ENCODE measurements at regions not wholly inside any gene's neighbourhood (a gene's known extent, or its start where the extent isn't known, plus 50 kb on each side); places are given as distances from the start of the nearest gene placed in this dataset.

DNA sequence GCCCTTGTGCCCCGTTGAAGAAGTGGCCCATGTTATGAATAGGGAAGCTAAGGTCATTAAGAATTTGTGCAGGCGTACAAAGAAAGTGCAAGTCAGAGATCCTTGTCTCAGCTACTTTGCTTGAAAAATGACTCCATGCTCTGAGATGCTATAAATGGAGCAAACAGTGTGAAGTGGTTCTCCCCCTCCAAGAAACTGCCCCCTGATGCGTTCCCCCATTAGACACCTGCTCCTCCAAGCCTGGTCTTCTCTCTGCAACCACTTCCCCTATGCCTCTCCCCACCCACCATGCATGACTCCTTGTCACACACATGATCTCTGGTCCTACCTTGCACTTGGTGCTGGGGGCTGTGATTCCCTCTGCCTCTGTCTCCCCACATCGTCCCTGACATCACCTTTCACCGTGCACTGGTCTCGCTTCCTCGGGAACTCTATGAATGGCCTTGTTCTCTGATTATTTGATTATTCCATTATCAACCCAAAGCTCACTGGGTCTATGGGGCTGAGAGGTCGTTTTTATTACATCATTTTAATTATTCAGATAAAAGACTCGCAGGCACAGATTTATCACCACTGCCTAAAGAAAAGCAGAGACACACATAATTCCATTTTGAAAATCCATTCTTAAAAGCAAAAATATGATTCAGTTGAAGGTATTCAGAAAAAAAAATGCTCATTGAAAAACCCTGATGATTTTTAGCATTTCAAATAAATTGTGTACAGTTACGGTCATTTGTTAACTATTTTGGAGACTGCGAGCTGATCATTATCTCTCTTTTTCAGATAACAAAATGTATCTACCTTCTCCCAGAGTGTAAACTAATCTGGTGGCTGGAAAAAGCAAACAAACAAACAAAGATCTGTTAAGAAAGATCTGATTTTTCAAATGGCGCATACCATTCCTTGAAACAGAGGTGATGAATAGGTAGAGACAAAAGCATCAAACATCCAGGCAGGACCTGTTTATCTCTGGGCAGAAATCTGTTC lies 294.9 kb downstream of the SOX11 start:
- no peak for TF ChIP-seq ZBTB33 (IDR thresholded peaks at IDR 0.05; ENCODE audit: borderline replicate concordance, low read depth)
- TF ChIP-seq RCOR1 (IDR thresholded peaks at IDR 0.05; ENCODE audit: low read length) = peak; percentile 88
- peak in 1 of 2 experiments; percentile 84; a peak in 2 of 4 replicates for TF ChIP-seq EP300 (IDR thresholded peaks at IDR 0.05; ENCODE audit: borderline replicate concordance in 1 of 2, low read depth in 1 of 2, low read length in 1 of 2)
- TF ChIP-seq NRF1 (IDR thresholded peaks at IDR 0.05; ENCODE audit: low read depth, low read length) = no peak
- peak; percentile 22; the same call in 1 of the 2 replicates for TF ChIP-seq RAD21 (IDR thresholded peaks at IDR 0.05; ENCODE audit: low read length)
- TF ChIP-seq TCF12 (IDR thresholded peaks at IDR 0.05) = peak; percentile 16; the same call in 1 of the 2 replicates
- TF ChIP-seq MXI1 (IDR thresholded peaks at IDR 0.05; ENCODE audit: low read depth, low read length) = no peak
- TF ChIP-seq, protein P1, sequence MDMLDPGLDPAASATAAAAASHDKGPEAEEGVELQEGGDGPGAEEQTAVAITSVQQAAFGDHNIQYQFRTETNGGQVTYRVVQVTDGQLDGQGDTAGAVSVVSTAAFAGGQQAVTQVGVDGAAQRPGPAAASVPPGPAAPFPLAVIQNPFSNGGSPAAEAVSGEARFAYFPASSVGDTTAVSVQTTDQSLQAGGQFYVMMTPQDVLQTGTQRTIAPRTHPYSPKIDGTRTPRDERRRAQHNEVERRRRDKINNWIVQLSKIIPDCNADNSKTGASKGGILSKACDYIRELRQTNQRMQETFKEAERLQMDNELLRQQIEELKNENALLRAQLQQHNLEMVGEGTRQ (IDR thresholded peaks at IDR 0.05; ENCODE audit: borderline replicate concordance, low read depth, low read length) = no peak
- TF ChIP-seq CHD2 (IDR thresholded peaks at IDR 0.05; ENCODE audit: low read length, partially characterized antibody) = peak; percentile 12
- TF ChIP-seq, protein P2, sequence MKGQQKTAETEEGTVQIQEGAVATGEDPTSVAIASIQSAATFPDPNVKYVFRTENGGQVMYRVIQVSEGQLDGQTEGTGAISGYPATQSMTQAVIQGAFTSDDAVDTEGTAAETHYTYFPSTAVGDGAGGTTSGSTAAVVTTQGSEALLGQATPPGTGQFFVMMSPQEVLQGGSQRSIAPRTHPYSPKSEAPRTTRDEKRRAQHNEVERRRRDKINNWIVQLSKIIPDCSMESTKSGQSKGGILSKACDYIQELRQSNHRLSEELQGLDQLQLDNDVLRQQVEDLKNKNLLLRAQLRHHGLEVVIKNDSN (IDR thresholded peaks at IDR 0.05; ENCODE audit: borderline replicate concordance, low read depth) = no peak
- TF ChIP-seq ELF1 (IDR thresholded peaks at IDR 0.05) = no peak
- TF ChIP-seq YY1 (IDR thresholded peaks at IDR 0.05; ENCODE audit: low read depth) = no peak
- Histone ChIP-seq H4K20me1 (ENCODE audit: insufficient read depth) (no peaks in the 10 kb centered on the region), H3K4me2 (no peak overlapping the region), H3K36me3 (replicated peaks in 1 of 2; ENCODE audit: control insufficient read depth in 1 of 2, insufficient read depth in 2 of 2, low read length in 1 of 2) (no peaks in the 10 kb centered on the region), H3K27ac (ENCODE audit: low read depth in 2 of 2, low read length in 1 of 2) (no peak overlapping the region), H3K79me2 (ENCODE audit: insufficient read depth) (no peaks in the 10 kb centered on the region), H3K4me1 (ENCODE audit: control insufficient read depth in 1 of 2, insufficient read depth in 2 of 2, low read depth in 1 of 2, low read length in 1 of 2) (peaks cover 0 to 29% of the 10 kb centered on the region in 2 experiments; a peak in 2 of 4 replicates), H3K9ac (no peak overlapping the region), H3K4me3 (ENCODE audit: low read depth in 2 of 2, low read length in 1 of 2) (no peak overlapping the region), H2AFZ (ENCODE audit: low read depth) (no peak overlapping the region), H3K9me3 (no peaks in the 10 kb centered on the region; the same call in 1 of the 2 replicates), H3F3A (replicated peaks; ENCODE audit: insufficient read depth) (no peaks in the 10 kb centered on the region), H3K27me3 (ENCODE audit: insufficient read depth) (no peaks in the 10 kb centered on the region), H3K9me2 (no peaks in the 10 kb centered on the region)
- CTCF ChIA-PET = no interaction called here
- DNase-seq = peak; percentile 59
- 42% methylated on average over 12 of the region's 12 CpGs for WGBS (ENCODE audit: low lambda C conversion rate)
- POLR2A ChIA-PET = interaction anchor here (0.7 kb wide), 1 partner anchor 304 kb away, joined by 3 read pairs; no protein-coding TSS in a partner anchor

GRCh38 chr2:5988120-5988519 lies 295.9 kb downstream of the SOX11 start:
- Histone ChIP-seq H2AFZ (ENCODE audit: low read depth) (no peak overlapping the region), H3K9ac (no peak overlapping the region), H3K27ac (ENCODE audit: low read depth in 2 of 2, low read length in 1 of 2) (no peak overlapping the region), H3F3A (replicated peaks; ENCODE audit: insufficient read depth) (no peaks in the 10 kb centered on the region), H3K27me3 (ENCODE audit: insufficient read depth) (no peaks in the 10 kb centered on the region), H3K36me3 (replicated peaks in 1 of 2; ENCODE audit: control insufficient read depth in 1 of 2, insufficient read depth in 2 of 2, low read length in 1 of 2) (no peaks in the 10 kb centered on the region), H4K20me1 (ENCODE audit: insufficient read depth) (no peaks in the 10 kb centered on the region), H3K79me2 (ENCODE audit: insufficient read depth) (no peaks in the 10 kb centered on the region), H3K9me3 (no peaks in the 10 kb centered on the region; the same call in 1 of the 2 replicates), H3K4me3 (ENCODE audit: low read depth in 2 of 2, low read length in 1 of 2) (no peak overlapping the region), H3K4me2 (no peak overlapping the region), H3K9me2 (no peaks in the 10 kb centered on the region), H3K4me1 (ENCODE audit: control insufficient read depth in 1 of 2, insufficient read depth in 2 of 2, low read depth in 1 of 2, low read length in 1 of 2) (peaks cover 0 to 25% of the 10 kb centered on the region in 2 experiments; a peak in 2 of 4 replicates)
- POLR2A ChIA-PET = no interaction called here
- no peak for DNase-seq
- CTCF ChIA-PET = no interaction called here
- TF ChIP-seq YY1 (IDR thresholded peaks at IDR 0.05; ENCODE audit: low read depth) (no peak), CTCF (IDR thresholded peaks at IDR 0.05) (no peak), GABPA (IDR thresholded peaks at IDR 0.05; ENCODE audit: low read depth) (no peak), FOXM1 (IDR thresholded peaks at IDR 0.05; ENCODE audit: low read depth) (no peak)
- TF ChIP-seq, protein P1 (IDR thresholded peaks at IDR 0.05; ENCODE audit: borderline replicate concordance, low read depth, low read length) = no peak
- 34% methylated on average over 3 of the region's 3 CpGs for WGBS (ENCODE audit: low lambda C conversion rate)

Data from SK-N-SH (cell line).